ENCODE measurements at regions not wholly inside any gene's neighbourhood (a gene's known extent, or its start where the extent isn't known, plus 50 kb on each side); places are given as distances from the start of the nearest gene placed in this dataset.

DNA sequence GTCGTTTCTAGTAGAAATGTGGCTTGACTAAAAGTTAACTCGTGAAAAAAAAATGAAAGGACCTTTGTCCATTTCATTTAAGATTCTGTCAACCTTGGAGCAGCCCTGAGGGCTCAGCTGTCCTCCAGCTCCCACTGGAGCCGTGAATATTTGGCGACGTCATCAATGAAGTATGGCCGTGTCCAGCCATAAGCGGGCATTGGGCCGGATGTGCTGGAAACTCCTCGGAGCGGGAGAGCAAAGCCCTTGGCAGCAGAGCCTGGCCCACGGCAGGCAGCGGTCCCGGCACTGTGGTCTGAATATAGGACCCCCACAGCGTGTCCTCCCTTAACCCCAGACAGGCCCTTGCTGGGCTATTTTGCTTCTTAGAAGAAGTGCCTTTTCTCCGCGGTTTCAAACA is 50.0 kb downstream of the JAKMIP3 start:
- DNase-seq (ENCODE audit: low spot score) = peak; percentile 72

DNA sequence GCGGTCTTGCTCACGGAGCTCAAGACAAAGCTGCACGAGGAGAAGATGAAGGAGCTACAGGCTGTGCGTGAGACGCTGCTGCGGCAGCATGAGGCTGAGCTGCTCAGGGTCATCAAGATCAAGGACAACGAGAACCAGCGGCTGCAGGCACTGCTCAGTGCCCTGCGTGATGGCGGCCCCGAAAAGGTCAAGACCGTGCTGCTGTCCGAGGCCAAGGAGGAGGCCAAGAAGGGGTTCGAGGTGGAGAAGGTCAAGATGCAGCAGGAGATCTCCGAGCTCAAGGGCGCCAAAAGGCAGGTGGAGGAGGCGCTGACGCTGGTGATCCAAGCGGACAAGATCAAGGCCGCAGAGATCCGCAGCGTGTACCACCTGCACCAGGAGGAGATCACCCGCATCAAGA is 51.4 kb downstream of the JAKMIP3 start:
- intact Hi-C loops (cut with DNase I) = no loop called here
- no peak for DNase-seq (ENCODE audit: low spot score)

More for the DNA sequence above, 50.0 kb downstream of the JAKMIP3 start:
- intact Hi-C loops (cut with DNase I) = no loop called here

DNA sequence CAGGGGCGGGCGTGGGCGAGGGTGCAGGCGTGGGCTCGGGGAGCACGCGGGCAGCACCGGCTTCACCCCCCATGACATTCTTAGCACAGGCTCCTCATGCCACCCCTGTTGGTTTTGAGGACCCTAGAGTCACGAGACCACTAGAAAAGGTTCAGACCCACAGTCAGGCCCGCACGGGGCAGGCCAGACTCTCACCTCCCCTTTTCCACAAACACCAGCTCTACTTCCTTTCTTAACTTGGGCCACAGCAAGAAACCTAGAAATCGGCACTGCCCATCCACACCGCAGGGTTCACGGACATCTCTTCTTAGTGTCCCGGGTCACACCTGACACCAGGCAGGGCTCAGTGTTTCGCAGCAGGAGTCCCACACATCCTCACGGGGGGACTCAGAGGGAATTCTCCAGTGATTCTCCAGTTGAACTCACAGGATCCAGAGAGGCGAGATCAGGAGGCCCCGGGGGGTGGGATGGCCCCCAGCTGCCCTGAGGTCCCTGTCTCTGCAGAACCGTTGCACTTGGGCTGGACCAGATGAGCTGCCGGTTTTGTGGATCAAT is 52.0 kb downstream of the JAKMIP3 start:
- DNase-seq (ENCODE audit: low spot score) = no peak
- intact Hi-C loops (cut with DNase I) = no loop called here

DNA sequence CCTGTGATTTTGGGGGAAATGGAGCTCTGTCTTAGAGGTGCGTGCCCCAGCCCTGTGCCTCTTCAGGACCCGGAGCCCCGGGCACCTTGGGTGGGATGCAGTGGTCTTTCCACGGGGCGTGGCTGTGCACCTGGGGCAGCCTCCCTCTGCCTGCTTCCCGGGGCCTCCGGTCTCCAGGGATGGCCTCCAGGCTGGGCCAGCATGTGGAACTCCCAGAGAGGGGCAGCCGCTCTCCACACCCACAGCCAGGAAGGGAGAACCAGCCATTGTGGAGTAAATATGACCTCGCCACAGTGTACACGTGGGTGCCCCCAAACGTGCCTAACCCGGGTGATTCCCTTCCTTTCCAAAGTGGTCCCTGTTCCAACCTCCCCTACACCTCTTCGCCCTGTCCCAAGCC is 52.6 kb downstream of the JAKMIP3 start:
- no peak for DNase-seq (ENCODE audit: low spot score)
- intact Hi-C loops (cut with DNase I) = no loop called here

DNA sequence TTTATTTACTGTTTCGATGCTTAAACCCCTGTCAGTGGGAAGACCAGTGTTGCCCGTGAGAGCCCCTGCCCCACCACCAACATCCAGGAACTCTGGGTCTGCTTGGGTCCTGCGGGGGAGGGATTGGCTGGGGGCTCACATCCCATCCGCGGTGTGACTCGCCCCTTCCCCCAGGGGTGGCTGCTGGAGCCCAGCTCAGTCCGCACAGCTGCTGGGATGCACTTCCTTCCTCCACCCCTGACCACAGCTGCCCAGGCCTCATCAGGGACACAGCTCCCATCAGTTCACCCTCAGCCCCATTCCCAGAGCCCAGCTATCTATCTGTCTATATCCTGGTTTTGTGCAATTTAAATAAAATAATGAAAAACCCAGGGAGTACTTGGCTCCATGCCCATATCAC is 54.5 kb downstream of the JAKMIP3 start:
- intact Hi-C loops (cut with DNase I) = no loop called here

DNA sequence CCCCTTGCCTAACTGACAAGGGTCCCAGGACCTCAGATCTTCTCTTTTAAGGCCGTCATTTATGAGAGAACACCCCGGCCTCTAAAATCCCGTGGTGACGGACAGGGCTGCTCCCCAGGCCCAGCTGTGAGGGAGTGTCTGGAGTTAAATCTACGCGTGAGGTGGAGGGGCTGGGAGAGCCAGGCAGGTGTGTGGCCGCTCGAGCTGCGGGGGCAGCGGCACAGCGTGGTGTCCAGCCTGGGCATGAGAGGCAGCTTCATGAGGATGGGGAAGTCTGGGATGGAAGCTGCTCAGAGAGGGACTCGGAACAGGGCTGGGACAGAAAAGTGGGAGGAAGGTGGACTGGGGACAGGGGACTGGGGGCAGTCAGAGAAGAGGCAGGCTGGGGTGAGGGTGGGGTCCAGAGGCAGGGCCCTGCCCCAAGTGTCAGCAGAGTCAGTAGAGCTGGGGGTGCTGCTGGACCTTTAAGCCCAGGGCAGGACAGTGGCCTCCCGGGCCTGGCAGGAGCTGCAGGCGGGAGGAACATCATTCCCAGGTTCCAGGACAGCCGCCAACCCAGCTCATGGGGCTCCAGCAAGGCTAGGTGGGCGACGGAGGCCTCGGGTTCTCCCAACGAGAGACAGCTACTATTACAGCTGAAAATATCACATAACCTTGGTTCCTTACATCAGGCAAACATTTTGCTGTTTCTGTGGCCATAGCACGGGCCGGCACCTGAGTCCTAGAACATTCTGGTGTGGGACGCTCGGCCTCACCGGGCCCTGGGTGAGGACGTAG is 55.2 kb downstream of the JAKMIP3 start:
- intact Hi-C loops (cut with DNase I) = no loop called here
- no peak for DNase-seq (ENCODE audit: low spot score)

More for the DNA sequence above, 54.5 kb downstream of the JAKMIP3 start:
- DNase-seq (ENCODE audit: low spot score) = no peak

DNA sequence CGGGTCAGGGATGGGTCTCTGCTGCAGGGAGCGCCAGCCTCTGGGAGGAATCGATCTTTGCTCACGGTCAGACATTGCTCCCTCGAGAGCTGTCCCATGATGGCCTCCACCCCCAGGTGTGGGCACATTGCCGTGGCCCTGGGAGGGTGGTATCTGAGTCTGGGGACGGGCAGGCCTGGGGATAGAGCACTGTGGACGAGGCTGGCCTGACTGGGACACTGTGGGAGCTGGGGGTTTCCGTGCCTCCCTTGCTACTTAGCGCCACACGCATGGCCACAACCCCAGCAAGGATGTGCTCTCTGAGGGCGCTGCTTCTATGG is 55.7 kb downstream of the JAKMIP3 start:
- DNase-seq (ENCODE audit: low spot score) = no peak
- intact Hi-C loops (cut with DNase I) = no loop called here

DNA sequence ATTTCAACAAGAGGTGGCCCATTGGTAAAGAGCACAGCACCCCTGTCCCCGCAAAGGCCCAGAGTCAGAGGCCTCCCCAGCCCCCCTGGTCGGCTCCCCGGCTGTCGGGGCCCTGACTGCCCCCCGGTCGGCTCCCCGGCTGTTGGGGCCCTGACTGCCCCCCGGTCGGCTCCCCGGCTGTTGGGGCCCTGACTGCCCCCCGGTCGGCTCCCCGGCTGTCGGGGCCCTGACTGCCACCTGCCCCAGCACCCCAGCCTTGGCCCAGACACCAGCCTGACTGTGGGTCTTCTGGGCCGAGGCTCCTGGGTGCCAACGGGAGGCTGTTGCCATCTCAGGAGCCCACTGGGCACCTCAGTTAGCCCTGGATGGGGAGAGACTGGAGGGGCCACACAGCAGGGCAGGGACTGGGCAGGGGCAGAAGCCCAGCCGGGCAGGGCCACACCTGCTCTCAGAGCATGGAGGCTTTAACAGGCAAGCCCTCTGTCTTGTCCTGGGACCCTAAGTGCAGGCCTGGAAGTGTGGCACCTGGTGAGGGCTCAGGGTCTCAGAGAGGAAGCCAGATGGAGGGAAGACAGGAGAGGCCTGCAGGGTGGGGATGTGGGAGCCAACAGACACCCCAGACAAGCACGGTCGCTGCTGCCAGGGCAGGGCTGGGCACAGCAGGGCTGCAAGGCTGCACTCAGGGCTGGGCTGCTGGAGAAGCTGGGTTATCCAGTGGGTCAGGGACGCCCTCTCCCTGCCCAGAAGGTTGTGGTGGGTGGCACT is 56.5 kb downstream of the JAKMIP3 start:
- no peak for DNase-seq (ENCODE audit: low spot score)
- intact Hi-C loops (cut with DNase I) = no loop called here

DNA sequence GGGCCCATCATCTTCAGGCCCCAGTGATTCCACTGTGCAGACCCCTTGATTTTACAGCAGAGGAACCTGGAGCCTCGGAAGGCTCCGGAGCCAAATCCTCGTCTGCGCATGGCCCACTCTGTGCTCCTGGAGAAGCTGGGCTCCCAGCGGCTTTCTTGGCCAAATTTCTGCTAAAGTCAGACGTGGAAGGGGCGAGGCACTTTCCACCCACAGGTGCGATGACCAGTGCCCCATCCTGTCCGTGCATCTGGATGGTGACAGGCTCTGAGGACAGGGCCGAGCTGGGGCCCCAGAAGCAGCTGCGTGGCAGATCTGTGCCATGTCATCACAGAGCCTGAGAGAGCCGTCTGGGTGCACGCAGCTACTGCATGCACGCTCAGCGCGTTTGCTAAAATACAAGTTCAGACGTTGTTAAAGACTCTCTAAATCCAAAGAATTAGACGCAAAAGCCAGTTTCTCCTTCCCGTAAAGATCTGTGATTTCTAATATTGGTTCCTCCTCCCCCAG is 57.2 kb downstream of the JAKMIP3 start:
- no peak for DNase-seq (ENCODE audit: low spot score)
- intact Hi-C loops (cut with DNase I) = no loop called here

DNA sequence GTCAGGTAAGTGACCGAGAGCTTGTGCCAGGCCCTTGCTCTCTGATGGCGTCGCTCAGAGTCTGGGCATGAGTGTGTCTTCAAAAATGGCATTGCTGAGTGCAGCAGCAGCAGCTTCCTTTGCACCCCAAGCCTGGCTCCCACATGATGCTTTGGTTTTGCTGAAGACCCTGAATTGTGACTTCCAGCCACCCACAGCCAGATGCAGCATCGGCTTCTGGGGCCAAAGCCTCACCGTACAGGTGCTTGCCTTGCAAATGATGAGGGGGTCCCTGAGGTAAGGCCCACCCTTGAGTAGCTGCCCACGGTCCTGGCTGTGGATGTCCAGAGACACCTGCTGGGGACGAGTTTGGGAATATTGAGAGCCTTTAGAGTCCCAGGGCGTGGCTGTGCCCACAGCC is 57.9 kb downstream of the JAKMIP3 start:
- DNase-seq (ENCODE audit: low spot score) = no peak
- intact Hi-C loops (cut with DNase I) = no loop called here

DNA sequence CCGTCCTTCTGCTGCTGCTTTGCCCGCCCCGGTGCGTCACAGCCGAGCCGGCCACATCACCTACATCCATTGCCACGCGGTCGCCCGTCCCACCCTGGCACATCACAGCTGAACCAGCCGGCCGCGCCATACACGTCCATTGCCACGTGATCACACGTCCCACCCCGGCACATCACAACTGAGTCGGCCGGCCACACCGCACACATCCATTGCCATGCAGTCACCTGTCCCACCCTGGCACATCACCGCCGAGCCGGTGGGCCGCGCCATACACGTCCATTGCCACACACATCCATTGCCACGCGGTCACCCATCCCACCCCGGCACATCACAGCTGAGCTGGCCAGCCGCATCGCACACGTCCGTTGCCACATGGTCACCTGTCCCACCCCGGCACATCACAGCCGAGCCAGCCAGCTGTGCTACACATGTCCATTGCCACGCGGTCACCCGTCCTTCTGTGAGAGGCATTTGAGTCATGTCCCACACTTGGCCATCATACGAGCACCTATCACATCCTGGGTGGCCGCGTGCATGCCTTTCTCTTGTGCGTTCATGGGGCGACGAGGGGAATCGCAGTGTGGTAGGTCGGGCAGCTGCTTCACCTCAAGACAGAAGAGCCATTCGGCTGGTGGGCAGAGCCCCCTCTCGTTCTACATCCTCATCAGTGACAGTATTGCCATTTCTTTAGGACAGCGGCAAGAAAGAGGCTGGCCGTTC is 58.6 kb downstream of the JAKMIP3 start:
- intact Hi-C loops (cut with DNase I) = no loop called here
- DNase-seq (ENCODE audit: low spot score) = no peak

DNA sequence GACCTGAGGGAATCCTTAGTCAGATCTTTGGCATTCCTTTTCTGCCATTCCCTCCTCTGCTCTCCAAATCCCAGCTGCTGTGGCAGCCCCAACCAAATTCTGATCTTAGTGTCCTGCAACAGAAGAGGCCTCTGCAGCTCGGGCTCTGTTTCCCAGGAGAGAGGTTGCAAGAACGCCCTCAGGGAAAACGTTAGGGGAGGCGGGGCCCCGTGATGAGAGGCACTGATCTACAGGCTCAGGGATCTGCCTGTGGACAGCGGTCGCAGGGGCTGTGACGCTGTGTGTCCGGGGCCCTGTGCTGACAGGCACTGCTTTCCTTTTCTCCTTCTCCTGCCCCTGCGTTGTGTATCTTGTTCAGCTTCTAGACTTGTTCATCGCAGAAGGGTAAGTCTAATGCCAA is 57.3 kb upstream of the DPYSL4 start:
- intact Hi-C loops (cut with DNase I) = no loop called here
- no peak for DNase-seq (ENCODE audit: low spot score)

DNA sequence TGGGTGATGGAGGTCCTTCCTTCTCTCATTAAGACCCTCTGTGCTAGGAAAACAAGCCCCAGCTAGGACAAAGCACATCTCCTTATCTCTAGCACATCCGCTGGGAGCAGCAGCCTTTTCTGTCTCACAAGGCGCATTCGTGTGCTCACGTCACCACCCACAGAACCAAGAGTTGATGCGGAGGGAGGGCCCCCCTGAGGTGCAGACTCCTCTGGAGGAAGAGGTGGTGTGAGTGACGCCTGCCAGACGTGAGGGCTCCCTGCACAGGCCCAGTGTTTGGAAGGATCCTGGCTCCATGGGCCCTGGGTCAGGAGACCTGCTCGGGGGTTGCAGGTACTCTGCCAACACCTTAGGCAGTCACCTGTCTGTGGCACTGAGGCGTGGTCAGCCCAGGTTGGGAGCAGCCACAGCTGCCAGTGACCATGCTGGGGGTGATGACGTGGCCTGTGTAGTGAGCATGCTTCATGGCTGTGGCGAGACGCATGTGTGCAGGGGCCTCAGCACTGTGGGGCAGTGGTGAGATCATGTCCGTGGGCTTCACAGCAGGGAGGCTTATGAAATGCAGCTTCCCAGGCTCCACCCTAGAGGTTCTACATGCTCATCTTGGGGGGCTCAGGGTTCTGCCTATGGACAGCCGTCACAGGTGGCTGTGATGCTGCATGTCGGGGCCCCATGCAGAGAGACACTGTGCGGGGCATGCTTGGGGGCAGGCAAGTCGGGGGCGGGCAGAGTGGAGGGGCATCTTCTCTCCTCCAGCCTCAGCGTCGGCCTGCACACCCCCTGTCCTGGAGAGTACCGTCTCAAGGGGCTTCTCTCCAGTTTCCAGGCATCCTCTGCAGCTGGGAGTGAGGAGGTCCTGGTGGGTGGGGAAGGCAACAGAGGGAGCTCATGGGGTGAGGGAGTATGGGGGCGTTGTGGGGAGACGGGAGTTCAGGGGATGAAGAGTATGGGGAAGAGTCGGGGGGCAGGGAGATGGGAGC is 56.2 kb upstream of the DPYSL4 start:
- intact Hi-C loops (cut with DNase I) = no loop called here
- DNase-seq (ENCODE audit: low spot score) = no peak

DNA sequence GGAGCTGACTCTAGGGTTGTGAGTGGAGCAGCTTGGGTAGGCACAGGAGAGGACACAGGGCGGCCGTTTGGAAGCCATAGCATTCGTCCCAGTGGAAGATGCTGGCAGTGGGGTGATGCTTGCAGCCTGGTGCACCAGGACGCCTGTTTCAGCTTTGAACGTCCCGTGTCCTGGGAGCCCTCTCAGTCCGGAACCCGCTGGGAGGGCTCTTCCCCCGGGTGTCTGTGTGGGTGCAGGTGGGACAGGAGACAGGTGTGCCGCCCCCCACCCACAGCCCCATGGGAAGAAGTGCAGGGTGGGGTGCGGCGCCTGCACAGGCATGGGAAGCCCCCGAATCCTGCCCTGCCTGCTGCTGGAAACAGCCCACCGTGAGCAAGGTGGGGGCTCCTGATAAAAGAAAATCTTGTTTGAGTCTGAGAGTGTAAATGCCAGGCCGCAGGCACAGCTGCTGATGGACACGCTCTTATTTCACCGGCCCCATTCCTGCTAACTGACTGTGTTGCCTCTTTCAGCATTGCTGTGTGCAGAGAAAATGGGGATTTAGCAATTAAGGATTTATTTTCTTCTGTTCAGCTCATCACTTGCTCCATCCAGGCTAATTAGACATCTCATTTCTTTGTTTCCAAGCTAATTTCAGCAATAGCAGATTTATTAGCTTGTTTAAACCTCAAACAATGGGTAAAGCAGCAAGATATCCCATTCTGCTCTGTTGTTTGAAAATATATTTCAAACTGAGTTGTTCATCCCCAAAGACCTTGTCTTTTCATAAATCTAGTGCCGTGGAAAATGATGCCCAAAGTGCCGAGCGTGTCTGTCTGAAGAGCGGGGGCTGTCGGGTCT is 54.9 kb upstream of the DPYSL4 start:
- DNase-seq (ENCODE audit: low spot score) = no peak
- intact Hi-C loops (cut with DNase I) = no loop called here

DNA sequence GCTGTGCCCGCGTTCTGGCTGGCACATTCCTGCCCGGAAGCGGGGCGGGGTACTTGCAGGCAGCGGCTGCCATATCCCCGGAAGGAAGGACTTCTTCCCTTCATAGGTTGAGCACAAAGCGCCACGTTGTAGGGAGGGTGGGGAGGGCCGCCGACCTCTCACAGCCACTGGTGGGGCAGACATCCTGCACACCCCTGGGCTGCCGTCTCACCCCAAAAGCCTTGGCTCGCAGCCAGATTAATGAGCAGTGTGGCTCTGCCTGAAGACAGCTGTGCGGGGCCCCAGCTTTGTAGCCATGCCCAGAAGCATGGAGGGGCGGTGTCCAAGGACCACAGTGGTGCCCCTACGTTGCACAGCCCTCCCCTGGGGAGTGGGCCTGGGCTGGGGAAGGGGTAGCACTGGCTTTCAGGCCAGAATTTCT is 54.3 kb upstream of the DPYSL4 start:
- intact Hi-C loops (cut with DNase I) = no loop called here
- DNase-seq (ENCODE audit: low spot score) = no peak

DNA sequence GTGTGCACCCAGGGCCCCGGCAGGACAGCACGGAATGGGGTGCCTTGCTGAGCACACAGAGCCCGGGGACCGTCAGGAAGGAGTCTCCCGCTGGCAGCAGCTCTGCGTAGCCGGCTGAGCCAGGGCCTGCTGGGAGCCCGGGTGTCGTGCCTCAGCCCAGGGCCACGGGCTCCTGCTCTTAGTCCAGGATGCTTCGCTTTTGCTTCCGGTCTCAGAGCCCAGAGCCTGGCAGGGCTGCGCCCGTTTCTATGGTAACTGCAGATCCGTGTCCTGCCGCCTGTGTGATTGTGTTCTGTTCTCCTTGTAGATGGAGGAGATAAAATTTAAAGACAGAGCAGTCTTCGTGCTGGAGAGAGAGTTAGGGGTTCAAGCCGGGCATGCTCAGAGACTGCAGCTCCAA is 53.7 kb upstream of the DPYSL4 start:
- intact Hi-C loops (cut with DNase I) = no loop called here

DNA sequence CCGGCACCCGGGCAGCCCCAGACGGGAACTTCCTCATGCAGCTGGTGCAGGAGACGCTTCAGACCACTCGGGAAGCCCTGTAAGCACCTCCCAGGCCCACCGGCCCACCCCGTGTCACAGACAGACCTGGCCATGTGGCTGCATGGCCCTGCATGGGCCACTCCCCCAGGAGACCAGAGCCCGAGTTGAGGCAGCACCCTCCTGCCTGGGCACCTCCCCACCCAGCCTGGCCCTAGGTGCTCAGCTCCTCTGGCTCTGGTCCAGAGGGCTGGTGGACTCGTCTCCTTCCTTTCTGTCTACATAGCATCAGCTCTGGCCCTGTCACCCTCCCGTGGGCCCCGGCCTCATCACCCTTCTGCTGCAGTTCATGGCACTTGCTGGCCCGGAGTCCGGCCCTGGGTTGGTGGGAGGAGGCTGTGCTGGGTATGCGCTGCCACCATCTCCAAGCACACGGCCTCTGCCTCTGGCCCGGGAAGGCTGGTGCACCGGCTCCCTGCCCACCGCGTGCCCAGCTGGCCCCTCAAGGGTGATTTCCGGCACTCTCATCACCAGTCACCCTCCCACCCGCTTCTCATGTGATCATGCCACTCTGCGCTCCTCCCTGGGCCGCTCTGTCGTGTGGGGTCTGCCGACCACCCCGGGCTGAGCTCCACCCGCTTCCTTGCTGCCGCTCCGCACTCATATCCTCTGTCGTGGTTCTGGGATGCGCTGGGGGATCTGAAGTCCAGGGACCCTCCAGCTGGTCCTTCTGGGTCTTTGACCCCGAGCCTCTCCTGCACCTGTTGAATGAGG is 53.1 kb upstream of the DPYSL4 start:
- intact Hi-C loops (cut with DNase I) = no loop called here
- DNase-seq (ENCODE audit: low spot score) = no peak

More for the DNA sequence above, 53.7 kb upstream of the DPYSL4 start:
- DNase-seq (ENCODE audit: low spot score) = no peak
